Prostate gland (tissue), 2 donors: ENCODE measurements at regions not wholly inside any gene's neighbourhood (a gene's known extent, or its start where the extent isn't known, plus 50 kb on each side); places are given as distances from the start of the nearest gene placed in this dataset.

Experiments
- POLR2AphosphoS5 ChIP-seq: sonication (generic); formaldehyde crosslinking; IDR thresholded peaks from one replicate; pipeline ENCODE4 v1.6.1; 2017; ENCODE audit warnings: antibody characterized with exemption
- TF ChIP-seq, protein P1 (sequence below), 4 experiments: fragments of 200-600 bp in 2 of 4; fragments of 450-650 bp in 2 of 4; sonication (generic) in 2 of 4; IDR thresholded peaks; 1 replicate in 3 of 4; 2 replicates in 1 of 4; pipeline ENCODE4 v1.5.1; 2016 to 2019; ENCODE audit warnings: antibody characterized with exemption in 4 of 4, mild to moderate bottlenecking in 2 of 4, moderate library complexity in 2 of 4

DNA sequence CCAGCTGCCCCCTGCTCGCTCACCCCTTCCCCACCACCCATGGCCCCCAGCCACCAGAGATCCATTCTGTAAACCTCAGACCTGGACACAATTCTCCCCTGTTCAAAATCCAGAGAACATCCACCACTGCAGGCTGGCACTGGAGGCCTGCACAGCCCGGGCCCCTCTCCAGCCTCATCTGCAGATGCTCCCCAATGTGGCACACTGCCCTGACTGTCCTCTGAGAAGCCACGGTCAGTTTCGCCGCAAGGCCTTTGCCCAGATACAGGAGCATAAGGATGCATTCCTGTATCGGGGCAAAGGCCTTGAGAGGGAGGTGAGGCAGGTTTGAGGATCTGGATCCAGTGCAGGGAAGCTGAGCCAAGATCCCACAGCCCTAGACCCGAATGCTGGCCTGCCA lies 175.4 kb upstream of the LINGO1 start:
- TF ChIP-seq, protein P1, sequence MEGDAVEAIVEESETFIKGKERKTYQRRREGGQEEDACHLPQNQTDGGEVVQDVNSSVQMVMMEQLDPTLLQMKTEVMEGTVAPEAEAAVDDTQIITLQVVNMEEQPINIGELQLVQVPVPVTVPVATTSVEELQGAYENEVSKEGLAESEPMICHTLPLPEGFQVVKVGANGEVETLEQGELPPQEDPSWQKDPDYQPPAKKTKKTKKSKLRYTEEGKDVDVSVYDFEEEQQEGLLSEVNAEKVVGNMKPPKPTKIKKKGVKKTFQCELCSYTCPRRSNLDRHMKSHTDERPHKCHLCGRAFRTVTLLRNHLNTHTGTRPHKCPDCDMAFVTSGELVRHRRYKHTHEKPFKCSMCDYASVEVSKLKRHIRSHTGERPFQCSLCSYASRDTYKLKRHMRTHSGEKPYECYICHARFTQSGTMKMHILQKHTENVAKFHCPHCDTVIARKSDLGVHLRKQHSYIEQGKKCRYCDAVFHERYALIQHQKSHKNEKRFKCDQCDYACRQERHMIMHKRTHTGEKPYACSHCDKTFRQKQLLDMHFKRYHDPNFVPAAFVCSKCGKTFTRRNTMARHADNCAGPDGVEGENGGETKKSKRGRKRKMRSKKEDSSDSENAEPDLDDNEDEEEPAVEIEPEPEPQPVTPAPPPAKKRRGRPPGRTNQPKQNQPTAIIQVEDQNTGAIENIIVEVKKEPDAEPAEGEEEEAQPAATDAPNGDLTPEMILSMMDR (IDR thresholded peaks at IDR 0.05): no peak
- TF ChIP-seq POLR2AphosphoS5: no peak
